GM21529 (cell line): ENCODE measurements at regions not wholly inside any gene's neighbourhood (a gene's known extent, or its start where the extent isn't known, plus 50 kb on each side); places are given as distances from the start of the nearest gene placed in this dataset.

Source experiments
- ATAC-seq: cut with Tn5 transposase; IDR thresholded peaks from one replicate; pipeline ENCODE4 v1.9.1; 2021; ENCODE audit not compliant: unreplicated experiment

GRCh38 chr1:106780066-106780465, 276.4 kb upstream of the PRMT6 start:
- ATAC-seq, result no peak

GRCh38 chr1:106780806-106781569, 275.5 kb upstream of the PRMT6 start:
- ATAC-seq, result no peak

- no peak for ATAC-seq
Observed at GRCh38 chr1:106785176-106785575, 271.3 kb upstream of the PRMT6 start.

GRCh38 chr1:106787520-106787919, 269.0 kb upstream of the PRMT6 start:
- ATAC-seq, result no peak

GRCh38 chr1:106789686-106790085, 266.8 kb upstream of the PRMT6 start:
- no peak for ATAC-seq

- no peak for ATAC-seq
Observed at GRCh38 chr1:106791041-106791440, 265.4 kb upstream of the PRMT6 start.

GRCh38 chr1:106793651-106794050, 262.8 kb upstream of the PRMT6 start:
- ATAC-seq, result no peak

GRCh38 chr1:106798991-106799390, 257.5 kb upstream of the PRMT6 start:
- ATAC-seq, result no peak

GRCh38 chr1:106802181-106802580, 254.3 kb upstream of the PRMT6 start:
- no peak for ATAC-seq

- ATAC-seq, result no peak
Observed at GRCh38 chr1:106814418-106814817, 242.1 kb upstream of the PRMT6 start.

GRCh38 chr1:106817575-106817974, 238.9 kb upstream of the PRMT6 start:
- ATAC-seq, result no peak

GRCh38 chr1:106831511-106831910, 225.0 kb upstream of the PRMT6 start:
- ATAC-seq, result no peak

- ATAC-seq, result peak; percentile 91
Observed at GRCh38 chr1:106836708-106837107, 219.8 kb upstream of the PRMT6 start.

- no peak for ATAC-seq
Observed at GRCh38 chr1:106843518-106843917, 213.0 kb upstream of the PRMT6 start.

- peak; percentile 95 for ATAC-seq
Observed at GRCh38 chr1:106846656-106847055, 209.8 kb upstream of the PRMT6 start.

GRCh38 chr1:106861110-106861509, 195.4 kb upstream of the PRMT6 start:
- ATAC-seq, result no peak

GRCh38 chr1:106868828-106869227, 187.6 kb upstream of the PRMT6 start:
- no peak for ATAC-seq

- peak; percentile 84 for ATAC-seq
Observed at GRCh38 chr1:106875622-106876021, 180.9 kb upstream of the PRMT6 start.

GRCh38 chr1:106876384-106876783, 180.1 kb upstream of the PRMT6 start:
- peak; percentile 62 for ATAC-seq

GRCh38 chr1:106879538-106879937, 176.9 kb upstream of the PRMT6 start:
- ATAC-seq, result no peak

GRCh38 chr1:106880226-106880625, 176.2 kb upstream of the PRMT6 start:
- no peak for ATAC-seq

GRCh38 chr1:106883208-106883607, 173.3 kb upstream of the PRMT6 start:
- no peak for ATAC-seq

GRCh38 chr1:106889059-106889458, 167.4 kb upstream of the PRMT6 start:
- no peak for ATAC-seq
